ENCODE measurements at regions not wholly inside any gene's neighbourhood (a gene's known extent, or its start where the extent isn't known, plus 50 kb on each side); places are given as distances from the start of the nearest gene placed in this dataset.

- intact Hi-C loops (cut with micrococcal nuclease) (no loop called here), in situ Hi-C loops (cut with MboI; ENCODE audit: low sequenced_read_pairs) (no loop called here), dilution Hi-C loops (cut with HindIII; ENCODE audit: low sequenced_read_pairs, unreplicated experiment) (no loop called here)
- H3K79me1 ChIP-seq (ENCODE audit: low read depth in 1 of 2, low read length in 2 of 2), result no peaks in the 10 kb centered on the region
- no peak overlapping the region for H4K91ac ChIP-seq (ENCODE audit: insufficient read depth, low read depth, low read length)
- H2AK9ac ChIP-seq (replicated peaks; ENCODE audit: low read depth, low read length, poor library complexity), result no peak overlapping the region
- no peak overlapping the region for H4K8ac ChIP-seq (ENCODE audit: low read depth in 2 of 2, low read length in 2 of 2)
- no peak for ATAC-seq (ENCODE audit: low read depth)
- H3K4me1 ChIP-seq (ENCODE audit: control insufficient read depth, insufficient read depth, low read length), result no peaks in the 10 kb centered on the region
- no peak overlapping the region for H2BK5ac ChIP-seq (ENCODE audit: low read depth, low read length, poor library complexity, severe bottlenecking)
- TF ChIP-seq CTCF (conservative IDR thresholded peaks at IDR 0.05; ENCODE audit: low read depth, low read length), result no peak
- no peak for TF ChIP-seq FOS (IDR thresholded peaks at IDR 0.05; ENCODE audit: low read depth, low read length)
- TF ChIP-seq, protein P1, sequence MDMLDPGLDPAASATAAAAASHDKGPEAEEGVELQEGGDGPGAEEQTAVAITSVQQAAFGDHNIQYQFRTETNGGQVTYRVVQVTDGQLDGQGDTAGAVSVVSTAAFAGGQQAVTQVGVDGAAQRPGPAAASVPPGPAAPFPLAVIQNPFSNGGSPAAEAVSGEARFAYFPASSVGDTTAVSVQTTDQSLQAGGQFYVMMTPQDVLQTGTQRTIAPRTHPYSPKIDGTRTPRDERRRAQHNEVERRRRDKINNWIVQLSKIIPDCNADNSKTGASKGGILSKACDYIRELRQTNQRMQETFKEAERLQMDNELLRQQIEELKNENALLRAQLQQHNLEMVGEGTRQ (IDR thresholded peaks at IDR 0.05; ENCODE audit: low read depth, low read length), result no peak
- no peak for TF ChIP-seq MAFK (IDR thresholded peaks at IDR 0.05; ENCODE audit: low read depth, low read length)
- TF ChIP-seq MXI1 (IDR thresholded peaks at IDR 0.05; ENCODE audit: borderline replicate concordance, low read depth, low read length), result no peak
- no peak for TF ChIP-seq RAD21 (IDR thresholded peaks at IDR 0.05; ENCODE audit: low read length)
- TF ChIP-seq RFX5 (IDR thresholded peaks at IDR 0.05; ENCODE audit: low read depth, low read length), result no peak
- TF ChIP-seq CEBPB (IDR thresholded peaks at IDR 0.05; ENCODE audit: low read depth, low read length), result no peak
- no peak for TF ChIP-seq RCOR1 (IDR thresholded peaks at IDR 0.05; ENCODE audit: insufficient replicate concordance, low read length)
- TF ChIP-seq, protein P2, sequence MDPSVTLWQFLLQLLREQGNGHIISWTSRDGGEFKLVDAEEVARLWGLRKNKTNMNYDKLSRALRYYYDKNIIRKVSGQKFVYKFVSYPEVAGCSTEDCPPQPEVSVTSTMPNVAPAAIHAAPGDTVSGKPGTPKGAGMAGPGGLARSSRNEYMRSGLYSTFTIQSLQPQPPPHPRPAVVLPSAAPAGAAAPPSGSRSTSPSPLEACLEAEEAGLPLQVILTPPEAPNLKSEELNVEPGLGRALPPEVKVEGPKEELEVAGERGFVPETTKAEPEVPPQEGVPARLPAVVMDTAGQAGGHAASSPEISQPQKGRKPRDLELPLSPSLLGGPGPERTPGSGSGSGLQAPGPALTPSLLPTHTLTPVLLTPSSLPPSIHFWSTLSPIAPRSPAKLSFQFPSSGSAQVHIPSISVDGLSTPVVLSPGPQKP (IDR thresholded peaks at IDR 0.05; ENCODE audit: borderline replicate concordance, low read depth, low read length), result no peak
- no peak for TF ChIP-seq POLR2A (IDR thresholded peaks at IDR 0.05; ENCODE audit: low read depth, low read length)
- TF ChIP-seq CHD1 (IDR thresholded peaks at IDR 0.05; ENCODE audit: low read depth, low read length), result no peak
- TF ChIP-seq BHLHE40 (IDR thresholded peaks at IDR 0.05; ENCODE audit: low read depth, low read length), result no peak
- no peak for TF ChIP-seq MAZ (IDR thresholded peaks at IDR 0.05; ENCODE audit: borderline replicate concordance, low read depth, low read length)
- TF ChIP-seq SMC3 (IDR thresholded peaks at IDR 0.05; ENCODE audit: low read depth, low read length), result no peak
- TF ChIP-seq NFE2L2 (IDR thresholded peaks at IDR 0.05; ENCODE audit: low read depth, low read length), result no peak
- H4K20me1 ChIP-seq (ENCODE audit: insufficient read depth, low read length), result no peaks in the 10 kb centered on the region
- BruUV-seq (replicated peaks), result no TSS peak
- no peaks in the 10 kb centered on the region for H3K36me3 ChIP-seq (ENCODE audit: control insufficient read depth, insufficient read depth, low read length)
- H2BK20ac ChIP-seq (ENCODE audit: low read depth, low read length), result no peak overlapping the region
- no peak overlapping the region for H3K23ac ChIP-seq (ENCODE audit: low read depth, low read length)
- no peak overlapping the region for H2BK120ac ChIP-seq (ENCODE audit: low read depth, low read length)
- no peak overlapping the region for H3K4ac ChIP-seq (ENCODE audit: low read depth, low read length)
- no peak overlapping the region for H3K9ac ChIP-seq (ENCODE audit: low read depth, low read length)
- no peak overlapping the region for H3K27ac ChIP-seq (ENCODE audit: insufficient read depth, low read length)
- H2BK15ac ChIP-seq (ENCODE audit: low read depth, low read length), result no peak overlapping the region
- peaks cover 10% of the 10 kb centered on the region for H3K27me3 ChIP-seq (ENCODE audit: control insufficient read depth, insufficient read depth, low read length)
- peaks cover 3% of the 10 kb centered on the region; the same call in 1 of the 2 replicates for H3K9me3 ChIP-seq (ENCODE audit: control insufficient read depth, insufficient read depth, low read length)
- WGBS, 2 experiments (ENCODE audit: extremely low coverage in 2 of 2, insufficient read length in 1 of 2), result no CpG with 5 or more reads among the region's 4 CpGs
- no peak overlapping the region for H2AK5ac ChIP-seq (ENCODE audit: low read depth, low read length)
- H3K18ac ChIP-seq (ENCODE audit: low read depth, low read length), result no peak overlapping the region
- H3K56ac ChIP-seq (ENCODE audit: extremely low read depth, insufficient read depth, low read length), result no peak overlapping the region
- no peak overlapping the region for H3K4me3 ChIP-seq (ENCODE audit: insufficient read depth, low read depth, low read length)
- CTCF ChIA-PET, result interaction anchor here (1.0 kb wide), 1 partner anchor 30 kb away, joined by 3 read pairs; no protein-coding TSS in a partner anchor
- H4K5ac ChIP-seq (ENCODE audit: low read depth, low read length), result no peak overlapping the region
- H3K14ac ChIP-seq (replicated peaks; ENCODE audit: low read depth, low read length), result no peak overlapping the region
- H3K9me1 ChIP-seq (ENCODE audit: insufficient read depth, low read length), result no peaks in the 10 kb centered on the region
- H3K4me2 ChIP-seq (ENCODE audit: low read depth, low read length), result no peak overlapping the region
- POLR2A ChIA-PET (ENCODE audit: unreplicated experiment), result no interaction called here
- H2AFZ ChIP-seq (replicated peaks; ENCODE audit: low read length, poor library complexity), result no peak overlapping the region
- DNase-seq, result no peak
Measured at GRCh38 chr18:45277908-45278307, 337.4 kb upstream of the SLC14A2 start.

Measured in IMR-90 (cell line).